ENCODE measurements at regions not wholly inside any gene's neighbourhood (a gene's known extent, or its start where the extent isn't known, plus 50 kb on each side); places are given as distances from the start of the nearest gene placed in this dataset.

- no peak for TF ChIP-seq EP300 (IDR thresholded peaks at IDR 0.05)
- peak in 2 of 6 experiments; percentile 11 to 22 for TF ChIP-seq CTCF (IDR thresholded peaks at IDR 0.05)
- TF ChIP-seq POLR2A (IDR thresholded peaks at IDR 0.05), result peak in 1 of 4 donors; percentile 49
- no peak for TF ChIP-seq POLR2AphosphoS5 (IDR thresholded peaks at IDR 0.05)
Measured at GRCh38 chr5:127229185-127229889, 61.3 kb upstream of the MEGF10 start.

All from upper lobe of left lung (tissue), 4 donors.